Lung microvascular endothelial cell (primary cell): ENCODE measurements at regions not wholly inside any gene's neighbourhood (a gene's known extent, or its start where the extent isn't known, plus 50 kb on each side); places are given as distances from the start of the nearest gene placed in this dataset.

Experiments used
- DNase-seq, 2 donors: peaks; one replicate each; pipeline versions ENCODE4 v3.0.0 to v3.0.0-alpha.2; 2010; ENCODE audit warnings: low read depth in 2 of 2

DNA sequence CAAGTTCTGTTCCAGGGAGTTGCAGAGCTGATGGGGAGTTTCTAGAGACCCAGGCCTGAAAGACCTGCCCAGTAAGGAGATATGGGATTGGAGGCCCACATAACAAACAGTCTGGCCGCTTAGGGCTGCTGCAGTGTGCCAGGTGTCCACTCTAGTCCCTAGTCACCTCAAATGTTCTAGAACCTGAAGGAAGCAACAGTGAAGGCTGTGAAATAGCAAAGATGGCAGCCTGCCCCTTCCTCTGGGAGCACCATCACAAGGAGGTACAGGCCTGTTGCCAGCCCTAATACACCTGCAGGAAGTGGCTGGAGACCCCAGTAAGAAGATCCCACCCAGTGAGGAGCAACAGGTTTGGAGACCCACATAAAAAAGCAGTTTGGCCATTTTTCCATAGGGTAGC lies 783.8 kb upstream of the EDIL3 start:
- DNase-seq = no peak

DNA sequence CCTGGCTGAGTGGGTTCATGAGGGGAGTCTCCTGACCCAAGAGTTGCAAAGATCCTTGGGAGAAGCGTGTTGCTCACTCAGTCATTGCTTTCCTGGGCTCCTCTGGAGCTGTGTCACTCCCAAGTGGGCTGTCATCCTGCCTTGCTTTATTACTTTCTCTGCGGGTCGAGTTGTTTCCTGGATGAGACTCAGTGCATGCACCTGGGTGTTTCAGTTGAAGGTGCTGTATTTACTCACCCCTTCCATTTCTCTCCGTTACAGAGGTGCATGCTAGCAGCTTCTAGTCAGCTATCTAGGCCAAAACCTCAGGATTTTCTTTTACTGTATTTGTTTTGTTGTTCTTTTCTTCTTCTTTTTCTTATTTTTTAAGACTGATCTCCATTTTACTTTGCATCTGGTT lies 785.5 kb upstream of the EDIL3 start:
- no peak for DNase-seq

DNA sequence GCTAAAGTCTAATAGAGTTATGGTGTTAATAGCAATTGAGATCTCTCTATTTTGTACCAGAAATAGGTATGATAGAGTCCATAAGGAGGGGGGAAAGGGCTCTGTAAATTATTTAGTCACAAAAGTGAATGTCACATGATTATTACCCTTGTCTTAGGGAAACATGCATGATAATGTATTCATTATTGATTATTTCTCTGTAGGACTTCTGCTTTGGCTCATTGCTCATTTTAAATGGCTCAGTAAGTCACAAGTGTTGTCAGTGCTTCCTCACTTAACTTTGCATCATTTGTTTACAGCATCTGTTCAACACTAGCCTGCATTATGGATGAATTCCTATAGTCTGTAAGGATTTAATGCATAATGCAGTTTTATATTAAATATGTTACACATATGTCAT lies 788.8 kb upstream of the EDIL3 start:
- DNase-seq = no peak

DNA sequence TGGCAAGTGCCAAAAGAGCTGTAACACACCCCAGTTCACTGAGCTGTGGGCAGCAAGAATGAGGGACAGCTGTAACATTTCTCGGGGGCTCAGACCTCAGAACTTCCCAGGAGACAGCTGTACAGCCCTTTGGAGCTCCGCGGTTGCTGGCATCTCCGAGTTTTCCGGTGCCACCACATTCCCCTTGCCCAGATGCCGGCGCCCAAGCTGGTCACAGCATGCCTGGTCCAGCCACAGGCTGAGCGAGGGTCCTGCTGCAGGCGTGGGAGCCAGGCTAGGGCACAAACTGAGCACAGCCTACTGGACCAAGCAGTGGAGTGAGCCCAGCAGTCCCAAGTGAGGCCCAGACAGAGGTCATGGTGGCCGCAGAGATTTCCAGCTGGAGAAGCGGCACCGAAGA lies 797.7 kb upstream of the EDIL3 start:
- no peak for DNase-seq

DNA sequence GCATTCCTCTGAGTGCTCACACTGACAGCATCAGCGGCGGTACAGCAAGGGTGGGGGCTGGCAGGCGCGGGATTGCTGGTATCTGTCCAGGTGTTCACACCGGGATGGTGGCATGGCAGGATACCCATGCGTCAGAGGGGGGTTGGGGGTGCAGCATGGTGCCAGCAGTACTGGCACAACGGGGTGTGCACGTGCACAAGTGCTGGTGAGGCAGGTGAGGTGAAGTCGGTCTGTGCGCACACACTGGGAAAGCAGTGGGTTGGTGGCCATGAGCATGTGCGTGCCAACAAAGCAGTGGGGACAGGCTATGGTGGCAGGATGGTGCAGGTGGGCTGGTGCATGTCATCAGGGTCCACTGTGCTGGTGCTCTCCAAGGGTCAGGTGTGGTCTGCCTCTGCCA lies 819.6 kb upstream of the EDIL3 start:
- DNase-seq = no peak

DNA sequence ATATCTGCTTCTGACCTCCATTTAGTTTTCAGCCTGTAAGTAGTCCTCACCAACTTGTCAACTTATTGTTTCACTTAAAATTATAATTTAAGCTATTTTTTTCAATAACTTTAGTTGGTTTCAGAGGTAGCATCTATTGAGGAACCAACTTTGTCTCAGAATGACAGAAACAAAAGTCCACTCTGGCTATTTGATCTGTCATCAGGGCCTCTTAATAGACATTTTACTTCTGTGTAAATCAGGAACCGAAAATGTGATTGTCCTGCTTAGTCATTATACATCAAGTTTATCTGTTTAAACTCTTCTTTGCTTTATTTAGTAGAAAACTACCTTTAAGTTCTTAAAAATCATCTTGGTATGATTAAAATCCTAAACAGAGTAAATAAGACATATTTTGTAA lies 820.8 kb upstream of the EDIL3 start:
- DNase-seq = no peak

DNA sequence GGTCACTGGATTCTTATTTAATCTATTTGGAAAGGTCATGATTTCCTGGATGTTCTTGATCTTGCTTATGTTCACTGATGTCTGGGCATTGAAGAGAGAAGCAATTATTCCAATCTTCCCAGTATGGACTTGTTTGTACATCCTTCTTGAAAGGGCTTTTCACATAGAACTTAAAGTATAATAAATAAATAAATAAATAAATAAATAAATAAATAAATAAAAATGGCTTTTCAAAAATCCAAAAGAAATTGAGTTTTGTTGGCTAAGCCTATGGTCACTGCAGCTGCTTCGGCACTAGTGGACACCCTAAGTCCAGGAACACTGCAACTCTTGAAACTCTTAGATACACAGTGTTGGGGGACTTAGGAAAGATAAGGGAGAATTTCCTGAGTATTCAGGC lies 840.7 kb upstream of the EDIL3 start:
- DNase-seq = no peak

DNA sequence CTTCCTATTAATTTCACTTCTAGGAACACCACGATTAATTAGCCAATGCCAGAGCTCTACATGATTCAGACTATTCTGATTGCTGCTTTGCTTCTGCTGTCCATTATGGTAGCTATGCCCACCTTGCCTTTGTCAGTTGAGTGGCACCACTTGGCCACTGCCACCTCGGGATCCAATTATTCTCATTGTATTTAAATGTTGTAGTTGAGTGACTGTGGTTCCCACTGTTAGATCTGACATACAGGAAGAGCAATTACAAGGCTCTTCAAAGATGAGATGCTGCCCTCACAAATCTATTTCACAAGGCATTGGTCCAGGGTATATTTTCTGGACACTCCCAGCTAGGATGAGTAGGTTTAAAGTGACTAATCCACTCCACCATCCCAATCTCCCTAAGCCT lies 864.5 kb upstream of the EDIL3 start:
- no peak for DNase-seq

DNA sequence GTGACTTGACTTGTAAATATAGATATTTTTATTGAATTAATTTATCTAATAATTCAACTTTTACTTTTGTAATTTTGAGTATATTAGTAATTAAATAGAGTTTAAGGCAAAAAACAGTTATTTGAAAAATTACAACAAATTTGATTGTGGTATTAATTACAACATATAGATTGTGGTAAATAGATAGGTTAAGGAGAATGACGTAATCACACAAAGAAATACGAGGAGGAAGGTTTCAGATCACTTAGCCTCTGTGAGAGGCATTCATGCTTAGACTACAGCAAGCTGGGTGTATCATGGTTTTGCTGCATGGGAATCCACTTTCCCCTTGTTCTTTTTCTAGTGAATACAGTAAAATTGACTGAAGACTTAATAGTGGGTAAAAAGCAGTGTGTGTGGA lies 878.4 kb upstream of the EDIL3 start:
- DNase-seq = no peak

DNA sequence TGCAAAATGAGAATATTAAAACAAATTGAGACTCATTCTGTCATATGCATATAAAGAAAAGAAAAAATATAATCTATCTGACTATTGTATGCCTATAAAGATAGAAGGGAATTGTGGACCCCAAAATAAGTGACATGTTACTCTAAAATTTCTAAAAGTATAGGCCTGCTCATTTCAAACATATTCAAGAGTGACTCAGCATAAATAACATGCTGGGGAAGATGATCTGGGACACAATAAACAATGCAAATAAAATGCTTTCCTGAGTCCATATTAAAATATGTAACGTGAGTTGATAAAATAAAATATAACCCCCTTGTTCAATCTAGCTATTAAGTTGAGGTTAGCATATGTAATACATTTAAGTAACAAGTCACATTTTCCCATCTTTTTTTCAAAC lies 882.0 kb upstream of the EDIL3 start:
- DNase-seq = no peak

DNA sequence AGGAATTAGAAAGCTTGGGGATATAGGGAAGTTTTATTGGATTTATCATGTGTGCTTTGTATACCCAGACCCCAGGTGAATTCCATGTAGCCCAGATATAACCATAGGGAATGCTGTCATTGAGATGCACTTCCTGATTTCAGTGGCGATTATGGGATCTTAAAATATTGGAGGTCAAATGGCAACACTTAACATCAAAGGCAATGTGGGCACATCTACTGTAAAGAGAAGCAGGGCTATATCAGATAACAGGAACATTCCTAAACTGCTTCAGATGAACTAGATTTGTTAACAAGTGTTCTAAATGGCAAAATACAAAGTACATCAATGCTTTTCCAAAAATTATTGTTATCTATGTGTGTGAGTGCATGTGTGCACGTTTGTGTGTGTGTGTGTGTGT lies 883.5 kb upstream of the EDIL3 start:
- no peak for DNase-seq

DNA sequence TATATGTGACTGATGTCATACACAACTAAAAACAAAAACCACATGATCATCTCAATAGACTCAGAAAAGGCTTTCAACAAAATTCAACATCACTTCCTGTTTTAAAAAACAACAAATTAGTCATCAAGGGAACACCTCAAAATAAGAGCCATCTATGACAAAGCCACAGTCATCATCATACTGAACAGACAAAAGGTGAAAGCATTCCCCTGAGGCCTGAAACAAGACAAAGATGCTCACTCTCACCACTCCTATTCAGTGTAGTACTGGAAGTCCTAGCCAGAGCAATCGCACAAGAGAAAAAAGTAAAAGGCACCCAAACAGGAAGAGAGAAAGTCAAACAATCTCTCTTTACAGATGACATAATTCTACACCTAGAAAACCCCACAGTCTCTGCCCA lies 893.5 kb upstream of the EDIL3 start:
- no peak for DNase-seq

DNA sequence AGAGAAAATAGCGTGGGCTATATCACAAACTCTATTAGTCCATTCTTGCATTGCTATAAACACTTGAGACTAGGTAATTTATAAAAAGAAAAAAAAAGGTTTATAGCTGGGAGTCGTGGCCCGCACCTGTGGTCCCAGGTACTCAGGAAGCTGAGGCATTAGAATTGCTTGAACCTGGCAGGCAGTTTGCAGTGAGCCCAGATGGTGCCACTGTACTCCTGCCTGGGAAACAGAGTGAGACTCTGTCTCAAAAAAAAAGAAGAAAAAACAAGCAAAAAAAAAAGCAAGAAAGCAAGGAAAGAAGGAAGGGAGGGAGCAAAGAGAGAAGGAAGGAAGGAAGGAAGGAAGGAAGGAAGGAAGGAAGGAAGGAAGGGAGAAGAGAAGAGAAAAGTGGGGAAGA lies 904.2 kb upstream of the EDIL3 start:
- no peak for DNase-seq

DNA sequence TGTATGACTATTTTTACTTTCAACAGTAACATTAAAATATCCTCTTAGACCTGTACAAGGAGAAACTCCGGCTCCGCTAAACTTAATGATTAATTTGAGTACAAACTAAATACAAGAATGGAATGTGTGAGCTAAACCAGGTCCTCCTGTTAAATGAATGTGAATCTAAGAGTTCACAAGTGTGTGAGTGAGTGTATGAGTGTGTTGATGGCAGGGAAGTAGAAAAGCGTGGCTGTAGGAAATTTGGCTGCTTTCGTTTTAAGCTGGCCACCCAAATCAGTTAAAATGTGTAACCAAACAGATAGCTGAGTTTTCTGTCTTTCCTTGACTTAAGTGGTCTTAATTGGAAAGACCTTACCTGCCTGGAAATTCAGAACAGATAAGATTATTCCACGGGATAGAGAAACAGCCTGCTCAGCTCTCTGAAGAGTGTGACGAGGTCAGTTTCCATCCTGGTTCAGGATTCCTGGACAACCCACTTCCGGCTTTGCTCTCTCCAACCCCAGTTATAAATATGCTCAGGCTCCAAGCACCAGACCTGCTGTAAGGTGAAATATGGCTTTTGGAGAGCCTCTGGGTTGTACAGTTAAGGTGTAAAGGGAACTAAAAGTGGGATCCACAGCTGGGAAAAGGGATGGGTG lies 908.6 kb upstream of the EDIL3 start:
- DNase-seq = no peak

DNA sequence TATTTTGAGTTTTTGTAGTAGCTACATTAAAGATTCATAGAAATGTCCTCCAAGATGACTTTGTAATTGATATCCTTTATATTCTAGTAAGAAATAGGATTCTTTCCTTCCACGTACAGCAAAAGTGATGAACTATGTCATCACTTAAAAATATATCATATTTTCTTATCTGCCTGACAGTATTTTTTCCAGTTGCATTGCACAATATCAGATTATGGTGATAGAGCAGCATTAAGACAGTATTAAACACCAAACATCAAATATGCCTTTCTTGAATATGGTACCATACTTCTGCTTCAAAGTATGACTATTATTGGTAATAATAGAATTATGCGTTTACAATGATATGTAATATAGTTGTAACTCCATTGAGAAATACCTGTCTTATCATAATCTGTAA lies 919.8 kb upstream of the EDIL3 start:
- no peak for DNase-seq

DNA sequence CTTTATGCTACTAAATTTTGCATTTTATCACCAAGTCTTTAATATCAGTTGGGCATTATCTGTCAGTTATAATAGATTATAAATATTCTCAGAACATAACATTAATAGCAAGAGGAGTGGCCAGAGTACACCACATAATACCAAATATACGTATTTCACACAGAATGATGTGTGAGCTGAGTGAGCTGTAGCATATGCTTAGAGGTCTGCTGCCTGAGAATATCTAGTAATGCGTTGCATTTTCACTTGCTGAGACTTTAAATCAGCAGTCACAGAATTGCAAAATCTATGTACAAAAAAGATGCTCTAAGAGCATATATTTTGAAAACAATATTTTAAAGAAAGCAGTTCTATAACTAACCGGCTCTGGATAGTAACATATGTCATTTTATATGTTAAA lies 921.1 kb upstream of the EDIL3 start:
- no peak for DNase-seq

DNA sequence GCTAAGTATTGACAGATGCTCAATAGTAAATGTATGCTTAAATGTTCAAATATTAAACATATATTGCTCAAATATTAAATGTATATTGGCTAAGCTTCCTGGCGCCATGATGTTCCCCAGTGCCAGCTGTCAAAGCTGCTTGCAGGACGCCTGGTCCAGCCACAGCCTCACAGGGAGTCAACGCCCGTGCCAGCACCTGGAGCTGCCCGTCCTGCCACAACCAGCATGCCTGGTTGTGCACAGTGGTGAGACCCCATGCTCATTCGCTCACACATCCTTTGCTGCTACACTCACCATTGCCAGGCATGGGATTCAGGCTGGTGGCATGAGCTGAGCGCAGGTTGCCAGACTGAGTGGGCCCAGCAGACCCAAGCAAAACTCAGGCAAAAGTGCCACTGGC lies 926.9 kb upstream of the EDIL3 start:
- DNase-seq = no peak

DNA sequence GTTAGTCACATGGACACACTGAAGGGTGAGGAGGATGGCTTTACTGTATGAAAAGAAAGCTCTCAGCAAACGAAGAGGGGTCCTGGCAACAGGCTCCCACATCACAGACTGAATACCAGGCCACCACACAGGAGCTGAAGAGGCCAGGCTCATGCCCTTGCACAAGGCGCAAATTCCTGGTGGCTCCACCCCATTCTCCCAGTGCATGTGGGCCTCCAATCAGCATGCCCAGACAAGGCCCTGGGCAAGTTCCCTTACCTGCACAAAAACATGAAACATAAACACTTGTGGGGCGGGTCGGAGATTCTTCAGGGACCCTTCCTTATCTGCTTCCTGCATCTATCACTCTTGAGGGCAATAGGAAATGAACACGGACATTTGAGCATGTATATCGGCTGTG lies 935.8 kb upstream of the EDIL3 start:
- DNase-seq = no peak

DNA sequence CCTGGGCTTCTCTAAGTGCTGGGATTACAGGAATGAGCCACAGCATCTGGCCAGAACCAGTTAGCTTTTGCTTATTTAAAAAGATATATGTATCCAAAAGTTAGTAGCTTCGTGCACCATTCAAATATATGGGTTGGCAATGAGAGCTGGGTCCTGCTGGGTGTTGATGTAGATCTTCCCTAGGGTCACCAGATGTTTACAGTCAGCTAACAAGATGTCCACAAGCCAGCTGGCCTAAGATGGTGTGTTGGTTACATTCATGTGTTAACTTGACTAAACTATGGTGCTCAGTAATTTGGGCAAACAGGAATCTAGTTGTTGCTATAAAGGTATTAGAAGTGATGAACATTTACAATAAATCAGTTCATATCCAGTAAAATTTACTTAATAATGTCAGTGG lies 948.6 kb upstream of the EDIL3 start:
- DNase-seq = no peak

DNA sequence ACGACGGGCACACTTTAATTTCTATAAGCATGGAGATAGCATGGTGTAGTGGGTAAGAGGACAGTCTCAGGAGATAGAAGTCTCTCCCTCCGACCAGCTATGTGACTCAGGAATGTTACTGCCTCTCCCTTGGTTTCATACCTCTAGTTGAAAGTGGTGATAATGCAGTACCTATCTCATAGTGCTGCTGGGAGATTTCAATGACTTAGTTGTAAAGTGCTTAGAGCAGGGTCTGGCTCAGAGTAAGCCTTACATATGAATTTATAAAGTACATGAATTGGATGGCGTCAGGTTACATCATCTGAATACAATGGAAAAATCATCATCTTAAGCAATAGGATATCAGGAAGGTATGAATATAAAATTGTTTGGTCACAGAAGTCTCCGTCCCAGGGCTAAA lies 952.8 kb upstream of the EDIL3 start:
- no peak for DNase-seq

DNA sequence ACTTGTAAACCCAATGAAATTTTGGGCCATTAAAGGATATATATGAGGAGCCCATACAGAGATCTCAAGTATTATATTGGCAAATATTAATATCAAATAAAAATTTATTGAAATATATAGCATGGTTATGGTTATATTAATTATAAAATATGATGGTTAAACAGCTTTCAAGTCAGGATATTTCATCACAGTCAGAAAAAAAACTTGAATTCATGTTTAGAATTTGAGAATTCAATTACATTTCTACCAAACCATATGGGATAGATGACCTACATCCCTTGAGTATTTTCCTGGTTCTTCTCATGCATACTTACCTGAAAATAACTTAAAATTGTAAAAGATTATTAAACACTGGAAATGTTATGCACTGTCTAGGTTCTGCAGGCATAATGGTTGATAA lies 956.1 kb upstream of the EDIL3 start:
- DNase-seq = no peak

DNA sequence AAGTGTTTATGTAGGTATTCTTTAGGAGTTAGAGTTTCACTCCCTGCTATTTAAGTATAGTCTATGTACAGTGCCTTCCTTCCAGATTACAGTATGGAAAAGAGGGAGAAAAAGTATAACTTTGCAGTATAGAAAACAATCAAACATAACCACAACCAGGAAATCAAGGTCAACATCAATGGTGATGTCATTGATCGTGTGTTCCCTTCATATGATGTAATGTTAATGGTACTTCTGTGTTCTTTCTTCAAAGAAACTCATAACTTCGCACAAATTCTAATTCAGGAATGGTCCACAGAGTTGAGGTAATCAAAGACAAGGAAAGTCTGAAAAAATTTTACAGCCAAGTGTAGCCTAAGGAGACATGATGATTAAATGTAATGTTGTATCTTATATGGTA lies 961.1 kb upstream of the EDIL3 start:
- no peak for DNase-seq

DNA sequence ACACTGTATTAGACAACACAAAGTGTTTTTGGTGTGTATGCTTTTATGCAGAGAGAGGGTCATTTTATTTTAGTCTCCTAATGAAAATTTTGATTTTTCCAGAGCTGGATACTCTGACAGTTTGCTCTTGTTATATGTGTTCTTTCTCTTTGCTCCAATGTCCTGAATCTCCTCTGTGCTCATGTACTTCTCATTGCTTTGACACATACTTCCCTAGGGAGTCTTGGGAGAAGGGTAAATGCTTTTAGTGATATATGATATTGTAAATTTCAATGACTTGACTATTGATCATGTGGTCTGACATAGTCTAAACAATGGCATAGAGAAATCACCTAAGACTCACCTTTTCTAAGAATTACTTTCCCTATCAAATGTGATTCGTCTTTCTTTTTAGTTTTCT lies 972.6 kb upstream of the EDIL3 start:
- DNase-seq = no peak

DNA sequence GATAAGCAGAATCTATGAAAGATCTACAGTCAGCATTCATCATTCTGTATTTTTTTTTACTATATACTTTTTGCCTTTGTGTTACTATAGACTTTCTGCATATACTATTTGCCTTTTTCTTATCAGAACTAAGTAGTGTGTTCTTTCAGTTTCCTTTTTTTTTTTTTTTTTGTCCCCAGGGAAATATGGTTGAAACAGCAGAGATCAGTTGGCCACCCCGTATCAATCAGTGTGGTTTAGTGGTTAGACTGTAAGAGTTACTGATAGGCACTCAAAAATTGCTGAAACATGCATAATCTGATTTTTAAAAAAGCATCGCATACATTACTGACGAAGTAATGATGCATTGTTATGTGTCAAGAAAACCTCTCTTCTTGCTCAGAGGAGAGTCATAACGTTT lies 990.8 kb upstream of the EDIL3 start:
- no peak for DNase-seq

DNA sequence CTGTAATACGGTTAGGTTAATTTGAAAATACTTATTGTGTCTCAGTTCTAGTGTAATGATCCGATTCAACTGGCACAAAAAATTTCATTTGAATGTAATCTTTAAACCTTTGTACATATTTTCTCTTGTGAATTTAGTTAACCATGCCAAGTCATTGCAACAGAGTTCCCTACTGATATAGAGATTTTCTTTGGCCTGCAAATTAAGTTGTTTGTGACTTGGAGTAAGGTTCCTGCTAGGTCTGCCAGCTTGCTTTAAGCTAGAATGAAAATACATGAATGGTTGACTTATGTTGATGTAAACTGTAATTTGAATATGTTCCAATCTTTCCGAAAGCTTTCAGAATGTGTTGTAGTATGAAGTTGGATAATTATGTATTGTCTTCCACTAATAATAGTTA lies 1004.1 kb upstream of the EDIL3 start:
- no peak for DNase-seq
